K562 (cell line): ENCODE measurements at regions not wholly inside any gene's neighbourhood (a gene's known extent, or its start where the extent isn't known, plus 50 kb on each side); places are given as distances from the start of the nearest gene placed in this dataset.

ENCODE experiments used
- ATAC-seq: fragments of 200-7000 bp; cut with Tn5 transposase; 3 replicates; pipeline ENCODE4 v1.9.1; 2020; ENCODE audit warnings: moderate library complexity
- BruUV-seq: library from RNA; stranded (reverse); fragments of 400-500 nt; replicated peaks from 2 replicates; lab custom pipeline; 2021; lab: Mats Ljungman, UMichigan
- CTCF ChIA-PET: fragments of 300-600 bp; formaldehyde crosslinking; extraction: SDS; loops from one replicate; lab custom pipeline; 2021; ENCODE audit warnings: low intra/inter-chr PET ratio; lab: Yijun Ruan, JAX
- POLR2A ChIA-PET: fragments of 300-600, 350-650 bp; sonication (Branson Sonifier 250); formaldehyde crosslinking; extraction: SDS; loops from one replicate; lab custom pipeline; 2021; ENCODE audit warnings: antibody characterized with exemption, inconsistent platforms; lab: Yijun Ruan, JAX
- DNase-seq, 4 experiments: peaks; one replicate each; pipeline versions ENCODE4 v3.0.0 to v3.0.0-alpha.2; 2011 to 2018; ENCODE audit warnings: low spot score in 3 of 4, mixed read lengths in 3 of 4; ENCODE audit errors: extremely low read depth in 1 of 4
- FAIRE-seq: peaks from 2 replicates; lab custom pipeline; 2011; peaks lifted over from hg19 to GRCh38; lab: Jason Lieb, UNC
- H2AFZ ChIP-seq: 2 replicates; pipeline ENCODE4 v1.6.0; 2011; ENCODE audit warnings: low read depth, low read length, control low read depth, inconsistent platforms
- H3K27ac ChIP-seq: fragments of 200-600 bp; 3 replicates; pipeline ENCODE4 v1.8.0; 2011; ENCODE audit warnings: low read depth, mild to moderate bottlenecking, control low read depth, inconsistent platforms, low read length, moderate library complexity, mixed read lengths; ENCODE audit errors: extremely low read depth
- H3K27me3 ChIP-seq, 2 experiments: fragments of 300-600 bp in 1 of 2; 2 replicates in 1 of 2; 3 replicates in 1 of 2; pipeline versions ENCODE4 v1.6.0 to v1.8.0; 2011; ENCODE audit warnings: inconsistent platforms in 2 of 2, low read length in 2 of 2, mild to moderate bottlenecking in 1 of 2, mixed read lengths in 1 of 2, moderate library complexity in 1 of 2; ENCODE audit not compliant: control insufficient read depth in 2 of 2, insufficient read depth in 2 of 2
- H3K36me3 ChIP-seq: fragments of 300-600 bp; 3 replicates; pipeline ENCODE4 v1.8.0; 2011; ENCODE audit warnings: mild to moderate bottlenecking, low read length, inconsistent platforms; ENCODE audit not compliant: control insufficient read depth, insufficient read depth
- H3K4me1 ChIP-seq, 2 experiments: fragments of 200-600 bp in 1 of 2; replicated peaks in 1 of 2; 2 replicates in 1 of 2; 3 replicates in 1 of 2; pipeline versions ENCODE4 v1.5.1 to v1.8.0; 2011; ENCODE audit warnings: inconsistent platforms in 2 of 2, low read length in 2 of 2, mild to moderate bottlenecking in 1 of 2, mixed read lengths in 1 of 2, moderate library complexity in 1 of 2; ENCODE audit not compliant: control insufficient read depth in 2 of 2, insufficient read depth in 2 of 2
- H3K4me2 ChIP-seq: 2 replicates; pipeline ENCODE4 v1.6.1; 2011; ENCODE audit warnings: low read length, control low read depth, inconsistent platforms, mixed read lengths; ENCODE audit not compliant: insufficient read depth
- H3K4me3 ChIP-seq: fragments of 200-600 bp; sonication (generic), shearing (Covaris generic); 2 replicates; pipeline ENCODE4 v1.5.1; 2016; ENCODE audit warnings: control low read depth, inconsistent platforms
- H3K79me2 ChIP-seq: fragments of 200-600 bp; 3 replicates; pipeline ENCODE4 v1.8.0; 2011; ENCODE audit warnings: low read length, inconsistent platforms; ENCODE audit not compliant: control insufficient read depth, insufficient read depth
- H3K9ac ChIP-seq, 2 experiments: 2 replicates each; pipeline versions ENCODE4 v1.6.0 to v1.6.1; 2011; ENCODE audit warnings: low read depth in 2 of 2, low read length in 2 of 2, control low read depth in 1 of 2, inconsistent platforms in 1 of 2, mild to moderate bottlenecking in 1 of 2, mixed read lengths in 1 of 2; ENCODE audit not compliant: insufficient read depth in 1 of 2
- H3K9me1 ChIP-seq: one replicate; pipeline ENCODE4 v1.6.0; 2011; ENCODE audit warnings: inconsistent platforms, mild to moderate bottlenecking, low read length, moderate library complexity; ENCODE audit not compliant: control insufficient read depth, insufficient read depth
- H3K9me3 ChIP-seq: replicated peaks from 2 replicates; pipeline ENCODE4 v1.5.1; 2011; ENCODE audit warnings: low read depth, low read length, inconsistent platforms; ENCODE audit not compliant: control insufficient read depth, insufficient read depth
- H4K20me1 ChIP-seq: replicated peaks from 2 replicates; pipeline ENCODE4 v1.6.1; 2011; ENCODE audit warnings: low read length, inconsistent platforms, mixed read lengths; ENCODE audit not compliant: control insufficient read depth, insufficient read depth
- CBFB ChIP-seq: sonication (generic); formaldehyde crosslinking; IDR thresholded peaks from 2 replicates; pipeline ENCODE4 v1.4.0; 2020; ENCODE audit warnings: mild to moderate bottlenecking, missing genetic modification reagents
- FOXJ2 ChIP-seq: fragments of 200-800 bp; sonication (Bioruptor generic); IDR thresholded peaks from 2 replicates; pipeline ENCODE4 v1.6.1; 2016; ENCODE audit warnings: missing genetic modification characterization, missing compliant biosample characterization
- MAFF ChIP-seq: IDR thresholded peaks from 2 replicates; pipeline ENCODE4 v1.6.1; 2012; ENCODE audit warnings: low read length, improper control_type of control experiment
- SMC3 ChIP-seq: conservative IDR thresholded peaks from 2 replicates; pipeline ENCODE4 v1.6.1; 2011; ENCODE audit warnings: low read depth, low read length, improper control_type of control experiment; ENCODE audit not compliant: insufficient read depth
- SNRNP70 ChIP-seq: fragments of 200-400 bp; formaldehyde crosslinking; optimal IDR thresholded peaks from 2 replicates; pipeline ENCODE3; 2017; ENCODE audit warnings: low read depth, low read length
- TBL1XR1 ChIP-seq, 2 experiments: IDR thresholded peaks; 2 replicates each; pipeline ENCODE4 v1.6.1; 2012; ENCODE audit warnings: improper control_type of control experiment in 2 of 2, low read length in 2 of 2, mild to moderate bottlenecking in 1 of 2
- ZNF644 ChIP-seq: fragments of 200-800 bp; sonication (Bioruptor generic); IDR thresholded peaks from 2 replicates; pipeline ENCODE4 v1.6.1; 2016; ENCODE audit warnings: low read depth, missing genetic modification characterization, missing compliant biosample characterization
- ZNF695 ChIP-seq: fragments of 450-650 bp; formaldehyde crosslinking; IDR thresholded peaks from 2 replicates; pipeline ENCODE4 v1.4.0; 2020; ENCODE audit warnings: mild to moderate bottlenecking, moderate library complexity
- ZNF76 ChIP-seq: fragments of 250-450 bp; sonication (Bioruptor Pico); IDR thresholded peaks from 2 replicates; pipeline ENCODE4 v1.4.0; 2020; ENCODE audit warnings: mild to moderate bottlenecking, moderate library complexity, borderline replicate concordance
- WGBS: fragments of 100-300 bp; shearing (Covaris generic); methylation state at CpG from one replicate; pipeline ENCODE4 v1.1.6; 2016; ENCODE audit warnings: low coverage, mixed read lengths; ENCODE audit not compliant: insufficient coverage; ENCODE audit errors: missing lambda C conversion rate; 5-methylcytosine and 5-hydroxymethylcytosine counted together
- in situ Hi-C: fragments of 300-500 bp; cut with MboI; formaldehyde crosslinking; loops from 4 replicates; pipeline ENCODE4 v1.15.0; 2018; ENCODE audit warnings: inconsistent platforms, mixed read lengths
- intact Hi-C: fragments of 100-400 bp; cut with micrococcal nuclease; formaldehyde crosslinking; loops from 2 replicates; pipeline ENCODE4 v1.14.2; 2022
- TF ChIP-seq, protein P1 (sequence below): fragments of 450-650 bp; IDR thresholded peaks from 2 replicates; pipeline ENCODE4 v1.6.1; 2016; ENCODE audit warnings: low read depth, mild to moderate bottlenecking, moderate library complexity
- TF ChIP-seq, protein P2 (sequence below): fragments of 250-450 bp; sonication (Bioruptor Pico); IDR thresholded peaks from 2 replicates; pipeline ENCODE4 v1.5.1; 2021; ENCODE audit warnings: mild to moderate bottlenecking
- TF ChIP-seq, protein P3 (sequence below): sonication (generic); IDR thresholded peaks from 2 replicates; pipeline ENCODE4 v1.6.1; 2016
- TF ChIP-seq, protein P4 (sequence below): sonication (generic); formaldehyde crosslinking; IDR thresholded peaks from 2 replicates; pipeline ENCODE4 v1.8.0; 2022; ENCODE audit warnings: missing genetic modification reagents, mild to moderate bottlenecking, moderate library complexity, borderline replicate concordance
- TF ChIP-seq, protein P5 (sequence below): fragments of 250-450 bp; sonication (Bioruptor Pico); IDR thresholded peaks from 2 replicates; pipeline ENCODE4 v1.4.0; 2020
- TF ChIP-seq, protein P6 (sequence below): fragments of 250-450 bp; sonication (Bioruptor Pico); IDR thresholded peaks from 2 replicates; pipeline ENCODE4 v1.8.0; 2021; ENCODE audit warnings: moderate library complexity, mild to moderate bottlenecking, inconsistent platforms

DNA sequence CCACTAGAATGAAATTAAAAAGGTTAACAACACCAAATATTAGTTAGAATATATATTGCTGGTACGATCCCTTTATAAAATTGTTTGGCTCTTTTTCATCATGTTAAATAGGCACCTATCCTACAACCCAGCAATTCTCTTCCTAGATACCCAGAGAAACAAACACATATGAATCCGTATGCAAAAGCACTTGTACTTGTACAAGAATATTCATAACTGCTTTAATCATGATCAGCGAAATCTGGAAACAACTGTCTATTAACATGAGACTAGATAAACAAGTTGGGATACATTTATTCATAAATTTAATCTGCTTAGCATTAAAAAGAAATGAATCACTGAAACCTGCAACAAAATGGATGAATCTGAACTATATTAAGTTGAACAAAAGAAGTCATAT, 113.7 kb upstream of the MAP1B start:
- POLR2A ChIA-PET = no interaction called here
- WGBS = 3% methylated on average over 3 of the region's 3 CpGs
- no TSS peak for BruUV-seq
- TF ChIP-seq, protein P1, sequence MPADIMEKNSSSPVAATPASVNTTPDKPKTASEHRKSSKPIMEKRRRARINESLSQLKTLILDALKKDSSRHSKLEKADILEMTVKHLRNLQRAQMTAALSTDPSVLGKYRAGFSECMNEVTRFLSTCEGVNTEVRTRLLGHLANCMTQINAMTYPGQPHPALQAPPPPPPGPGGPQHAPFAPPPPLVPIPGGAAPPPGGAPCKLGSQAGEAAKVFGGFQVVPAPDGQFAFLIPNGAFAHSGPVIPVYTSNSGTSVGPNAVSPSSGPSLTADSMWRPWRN = no peak
- TF ChIP-seq TBL1XR1 (IDR thresholded peaks at IDR 0.05; ENCODE audit: low read length in 2 of 2) (no peak), SMC3 (no peak), FOXJ2 (tag) (no peak), CBFB (CRISPR knock-in tag) (no peak), ZNF644 (tag) (no peak), ZNF76 (CRISPR knock-in tag) (no peak), SNRNP70 (no peak), MAFF (no peak), ZNF695 (no peak)
- TF ChIP-seq, protein P2, sequence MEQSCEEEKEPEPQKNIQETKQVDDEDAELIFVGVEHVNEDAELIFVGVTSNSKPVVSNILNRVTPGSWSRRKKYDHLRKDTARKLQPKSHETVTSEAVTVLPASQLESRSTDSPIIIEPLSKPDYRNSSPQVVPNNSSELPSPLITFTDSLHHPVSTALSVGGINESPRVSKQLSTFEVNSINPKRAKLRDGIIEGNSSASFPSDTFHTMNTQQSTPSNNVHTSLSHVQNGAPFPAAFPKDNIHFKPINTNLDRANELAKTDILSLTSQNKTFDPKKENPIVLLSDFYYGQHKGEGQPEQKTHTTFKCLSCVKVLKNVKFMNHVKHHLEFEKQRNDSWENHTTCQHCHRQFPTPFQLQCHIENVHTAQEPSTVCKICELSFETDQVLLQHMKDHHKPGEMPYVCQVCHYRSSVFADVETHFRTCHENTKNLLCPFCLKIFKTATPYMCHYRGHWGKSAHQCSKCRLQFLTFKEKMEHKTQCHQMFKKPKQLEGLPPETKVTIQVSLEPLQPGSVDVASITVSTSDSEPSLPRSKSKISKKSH (CRISPR knock-in tag) = no peak
- TF ChIP-seq, protein P3, sequence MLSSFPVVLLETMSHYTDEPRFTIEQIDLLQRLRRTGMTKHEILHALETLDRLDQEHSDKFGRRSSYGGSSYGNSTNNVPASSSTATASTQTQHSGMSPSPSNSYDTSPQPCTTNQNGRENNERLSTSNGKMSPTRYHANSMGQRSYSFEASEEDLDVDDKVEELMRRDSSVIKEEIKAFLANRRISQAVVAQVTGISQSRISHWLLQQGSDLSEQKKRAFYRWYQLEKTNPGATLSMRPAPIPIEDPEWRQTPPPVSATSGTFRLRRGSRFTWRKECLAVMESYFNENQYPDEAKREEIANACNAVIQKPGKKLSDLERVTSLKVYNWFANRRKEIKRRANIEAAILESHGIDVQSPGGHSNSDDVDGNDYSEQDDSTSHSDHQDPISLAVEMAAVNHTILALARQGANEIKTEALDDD = no peak
- TF ChIP-seq, protein P4, sequence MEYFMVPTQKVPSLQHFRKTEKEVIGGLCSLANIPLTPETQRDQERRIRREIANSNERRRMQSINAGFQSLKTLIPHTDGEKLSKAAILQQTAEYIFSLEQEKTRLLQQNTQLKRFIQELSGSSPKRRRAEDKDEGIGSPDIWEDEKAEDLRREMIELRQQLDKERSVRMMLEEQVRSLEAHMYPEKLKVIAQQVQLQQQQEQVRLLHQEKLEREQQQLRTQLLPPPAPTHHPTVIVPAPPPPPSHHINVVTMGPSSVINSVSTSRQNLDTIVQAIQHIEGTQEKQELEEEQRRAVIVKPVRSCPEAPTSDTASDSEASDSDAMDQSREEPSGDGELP = no peak
- TF ChIP-seq, protein P5, sequence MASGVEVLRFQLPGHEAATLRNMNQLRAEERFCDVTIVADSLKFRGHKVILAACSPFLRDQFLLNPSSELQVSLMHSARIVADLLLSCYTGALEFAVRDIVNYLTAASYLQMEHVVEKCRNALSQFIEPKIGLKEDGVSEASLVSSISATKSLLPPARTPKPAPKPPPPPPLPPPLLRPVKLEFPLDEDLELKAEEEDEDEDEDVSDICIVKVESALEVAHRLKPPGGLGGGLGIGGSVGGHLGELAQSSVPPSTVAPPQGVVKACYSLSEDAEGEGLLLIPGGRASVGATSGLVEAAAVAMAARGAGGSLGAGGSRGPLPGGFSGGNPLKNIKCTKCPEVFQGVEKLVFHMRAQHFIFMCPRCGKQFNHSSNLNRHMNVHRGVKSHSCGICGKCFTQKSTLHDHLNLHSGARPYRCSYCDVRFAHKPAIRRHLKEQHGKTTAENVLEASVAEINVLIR = no peak
- TF ChIP-seq, protein P6, sequence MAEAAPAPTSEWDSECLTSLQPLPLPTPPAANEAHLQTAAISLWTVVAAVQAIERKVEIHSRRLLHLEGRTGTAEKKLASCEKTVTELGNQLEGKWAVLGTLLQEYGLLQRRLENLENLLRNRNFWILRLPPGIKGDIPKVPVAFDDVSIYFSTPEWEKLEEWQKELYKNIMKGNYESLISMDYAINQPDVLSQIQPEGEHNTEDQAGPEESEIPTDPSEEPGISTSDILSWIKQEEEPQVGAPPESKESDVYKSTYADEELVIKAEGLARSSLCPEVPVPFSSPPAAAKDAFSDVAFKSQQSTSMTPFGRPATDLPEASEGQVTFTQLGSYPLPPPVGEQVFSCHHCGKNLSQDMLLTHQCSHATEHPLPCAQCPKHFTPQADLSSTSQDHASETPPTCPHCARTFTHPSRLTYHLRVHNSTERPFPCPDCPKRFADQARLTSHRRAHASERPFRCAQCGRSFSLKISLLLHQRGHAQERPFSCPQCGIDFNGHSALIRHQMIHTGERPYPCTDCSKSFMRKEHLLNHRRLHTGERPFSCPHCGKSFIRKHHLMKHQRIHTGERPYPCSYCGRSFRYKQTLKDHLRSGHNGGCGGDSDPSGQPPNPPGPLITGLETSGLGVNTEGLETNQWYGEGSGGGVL (CRISPR knock-in tag) = no peak

More for the DNA sequence above, 113.7 kb upstream of the MAP1B start:
- Histone ChIP-seq H3K27ac (no peak overlapping the region), H3K4me3 (no peak overlapping the region), H3K9ac (no peak overlapping the region), H3K36me3 (no peaks in the 10 kb centered on the region), H3K27me3 (peaks cover 2 to 8% of the 10 kb centered on the region in 2 experiments; a peak in 3 of 5 replicates), H3K9me1 (no peaks in the 10 kb centered on the region), H3K4me2 (no peak overlapping the region), H3K79me2 (no peaks in the 10 kb centered on the region), H3K9me3 (no peaks in the 10 kb centered on the region), H3K4me1 (no peaks in the 10 kb centered on the region), H2AFZ (no peak overlapping the region), H4K20me1 (no peaks in the 10 kb centered on the region)
- CTCF ChIA-PET = no interaction called here
- intact Hi-C loops (no loop called here), in situ Hi-C loops (no loop called here)
- no peak for ATAC-seq
- FAIRE-seq = no peak
- DNase-seq = no peak
